GM12878 (cell line): ENCODE measurements at regions not wholly inside any gene's neighbourhood (a gene's known extent, or its start where the extent isn't known, plus 50 kb on each side); places are given as distances from the start of the nearest gene placed in this dataset.

Experiments used
- KDM1A ChIP-seq: fragments of 200-600 bp; sonication (generic); IDR thresholded peaks from 2 replicates; pipeline ENCODE4 v1.6.1; 2016; ENCODE audit warnings: borderline replicate concordance
- MXI1 ChIP-seq: fragments of 150-350 bp; IDR thresholded peaks from 2 replicates; pipeline ENCODE4 v1.6.1; 2011; ENCODE audit warnings: low read depth, mild to moderate bottlenecking, inconsistent platforms, low read length, improper control_type of control experiment
- POLR2A ChIP-seq: IDR thresholded peaks from 2 replicates; pipeline ENCODE4 v1.6.1; 2011; ENCODE audit warnings: low read depth, mild to moderate bottlenecking, low read length
- SIN3A ChIP-seq: IDR thresholded peaks from 2 replicates; pipeline ENCODE4 v1.6.1; 2012; ENCODE audit warnings: low read depth, low read length, improper control_type of control experiment
- TF ChIP-seq, protein P1 (sequence below): IDR thresholded peaks from 2 replicates; pipeline ENCODE4 v1.6.1; 2012; ENCODE audit warnings: low read depth, low read length, improper control_type of control experiment
- TF ChIP-seq, protein P2 (sequence below), 3 experiments: IDR thresholded peaks in 2 of 3; conservative IDR thresholded peaks in 1 of 3; 2 replicates each; pipeline ENCODE4 v1.5.1; 2011; ENCODE audit warnings: low read depth in 3 of 3, low read length in 3 of 3, mild to moderate bottlenecking in 3 of 3, control low read depth in 2 of 3, moderate library complexity in 2 of 3, inconsistent platforms in 1 of 3, mixed read lengths in 1 of 3; ENCODE audit not compliant: control insufficient read depth in 2 of 3, insufficient read depth in 1 of 3; ENCODE audit errors: extremely low read depth in 1 of 3

- TF ChIP-seq, protein P1, sequence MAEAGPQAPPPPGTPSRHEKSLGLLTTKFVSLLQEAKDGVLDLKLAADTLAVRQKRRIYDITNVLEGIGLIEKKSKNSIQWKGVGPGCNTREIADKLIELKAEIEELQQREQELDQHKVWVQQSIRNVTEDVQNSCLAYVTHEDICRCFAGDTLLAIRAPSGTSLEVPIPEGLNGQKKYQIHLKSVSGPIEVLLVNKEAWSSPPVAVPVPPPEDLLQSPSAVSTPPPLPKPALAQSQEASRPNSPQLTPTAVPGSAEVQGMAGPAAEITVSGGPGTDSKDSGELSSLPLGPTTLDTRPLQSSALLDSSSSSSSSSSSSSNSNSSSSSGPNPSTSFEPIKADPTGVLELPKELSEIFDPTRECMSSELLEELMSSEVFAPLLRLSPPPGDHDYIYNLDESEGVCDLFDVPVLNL, result no peak
- TF ChIP-seq SIN3A, result no peak
- TF ChIP-seq, protein P2, sequence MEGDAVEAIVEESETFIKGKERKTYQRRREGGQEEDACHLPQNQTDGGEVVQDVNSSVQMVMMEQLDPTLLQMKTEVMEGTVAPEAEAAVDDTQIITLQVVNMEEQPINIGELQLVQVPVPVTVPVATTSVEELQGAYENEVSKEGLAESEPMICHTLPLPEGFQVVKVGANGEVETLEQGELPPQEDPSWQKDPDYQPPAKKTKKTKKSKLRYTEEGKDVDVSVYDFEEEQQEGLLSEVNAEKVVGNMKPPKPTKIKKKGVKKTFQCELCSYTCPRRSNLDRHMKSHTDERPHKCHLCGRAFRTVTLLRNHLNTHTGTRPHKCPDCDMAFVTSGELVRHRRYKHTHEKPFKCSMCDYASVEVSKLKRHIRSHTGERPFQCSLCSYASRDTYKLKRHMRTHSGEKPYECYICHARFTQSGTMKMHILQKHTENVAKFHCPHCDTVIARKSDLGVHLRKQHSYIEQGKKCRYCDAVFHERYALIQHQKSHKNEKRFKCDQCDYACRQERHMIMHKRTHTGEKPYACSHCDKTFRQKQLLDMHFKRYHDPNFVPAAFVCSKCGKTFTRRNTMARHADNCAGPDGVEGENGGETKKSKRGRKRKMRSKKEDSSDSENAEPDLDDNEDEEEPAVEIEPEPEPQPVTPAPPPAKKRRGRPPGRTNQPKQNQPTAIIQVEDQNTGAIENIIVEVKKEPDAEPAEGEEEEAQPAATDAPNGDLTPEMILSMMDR (IDR thresholded peaks at IDR 0.05 in 2 of 3, conservative IDR thresholded peaks at IDR 0.05 in 1 of 3; ENCODE audit: control insufficient read depth in 2 of 3, extremely low read depth in 1 of 3, insufficient read depth in 1 of 3, low read depth in 3 of 3, low read length in 3 of 3), result no peak
- TF ChIP-seq POLR2A, result no peak
- no peak for TF ChIP-seq KDM1A
- TF ChIP-seq MXI1, result no peak
Observed at GRCh38 chr15:39326306-39326975, 254.4 kb upstream of the THBS1 start.
